B cell (primary cell): ENCODE measurements at regions not wholly inside any gene's neighbourhood (a gene's known extent, or its start where the extent isn't known, plus 50 kb on each side); places are given as distances from the start of the nearest gene placed in this dataset.

ENCODE experiments used
- ATAC-seq: fragments of 200-7000 bp; cut with Tn5 transposase; one replicate; pipeline ENCODE4 v1.10.0; 2021; ENCODE audit warnings: low read depth, mild to moderate bottlenecking, moderate number of reproducible peaks, moderate library complexity
- CTCF ChIA-PET: fragments of 350-600 bp; sonication (Branson Sonifier 250); formaldehyde crosslinking; loops from one replicate; lab custom pipeline; 2021; ENCODE audit warnings: antibody characterized with exemption, inconsistent platforms; lab: Charles Lee
- POLR2A ChIA-PET: fragments of 350-600 bp; sonication (Branson Sonifier 250); formaldehyde crosslinking; loops from one replicate; lab custom pipeline; 2021; ENCODE audit warnings: antibody characterized with exemption; lab: Charles Lee
- DNase-seq: peaks from one replicate; pipeline ENCODE4 v3.0.0; 2013
- H2AFZ ChIP-seq: 2 replicates; pipeline ENCODE4 v1.6.1; 2012; ENCODE audit warnings: mild to moderate bottlenecking, low read depth, low read length; ENCODE audit not compliant: insufficient read depth, poor library complexity, severe bottlenecking
- H3K27ac ChIP-seq, 2 donors: 1 replicate in 1 of 2; 2 replicates in 1 of 2; pipeline ENCODE4 v1.5.1; 2012 to 2013; ENCODE audit warnings: low read length in 2 of 2, mild to moderate bottlenecking in 2 of 2, moderate library complexity in 1 of 2
- H3K27me3 ChIP-seq, 4 experiments: fragments of 200-600 bp in 1 of 4; sonication (generic) in 1 of 4; replicated peaks in 1 of 4; 1 replicate in 2 of 4; 2 replicates in 2 of 4; pipeline versions ENCODE4 v1.6.1 to v1.7.0; 2013 to 2016; ENCODE audit warnings: low read length in 3 of 4, mild to moderate bottlenecking in 2 of 4, mixed read lengths in 1 of 4, moderate library complexity in 1 of 4; ENCODE audit not compliant: insufficient read depth in 4 of 4, control insufficient read depth in 3 of 4; ENCODE audit errors: control extremely low read depth in 1 of 4
- H3K36me3 ChIP-seq, 2 experiments: replicated peaks in 1 of 2; 1 replicate in 1 of 2; 2 replicates in 1 of 2; pipeline versions ENCODE4 v1.6.1 to v1.7.1; 2013; ENCODE audit warnings: low read length in 1 of 2; ENCODE audit not compliant: insufficient read depth in 2 of 2, control insufficient read depth in 1 of 2; ENCODE audit errors: control extremely low read depth in 1 of 2, extremely low read depth in 1 of 2
- H3K4me1 ChIP-seq, 2 donors: fragments of 200-600 bp in 1 of 2; sonication (generic) in 1 of 2; 1 replicate in 1 of 2; 2 replicates in 1 of 2; pipeline versions ENCODE4 v1.5.1 to v1.6.1; 2013 to 2017; ENCODE audit warnings: low read length in 2 of 2; ENCODE audit not compliant: control insufficient read depth in 2 of 2, insufficient read depth in 2 of 2
- H3K4me2 ChIP-seq: replicated peaks from 2 replicates; pipeline ENCODE3; 2012; ENCODE audit warnings: mild to moderate bottlenecking, low read depth, low read length; ENCODE audit not compliant: poor library complexity, severe bottlenecking
- H3K4me3 ChIP-seq, 5 experiments: fragments of 200-600 bp in 1 of 5; sonication (generic) in 1 of 5; 1 replicate in 3 of 5; 2 replicates in 2 of 5; pipeline versions ENCODE4 v1.5.1 to v1.7.0; 2011 to 2016; ENCODE audit warnings: low read length in 4 of 5, mild to moderate bottlenecking in 4 of 5, low read depth in 2 of 5, control low read depth in 1 of 5, moderate library complexity in 1 of 5; ENCODE audit not compliant: insufficient read depth in 1 of 5; ENCODE audit errors: control extremely low read depth in 1 of 5, extremely low read depth in 1 of 5
- H3K79me2 ChIP-seq: fragments of 200-600 bp; sonication (generic); one replicate; pipeline ENCODE4 v1.6.0; 2016; ENCODE audit warnings: low read length; ENCODE audit not compliant: control insufficient read depth, insufficient read depth
- H3K9ac ChIP-seq: fragments of 200-600 bp; sonication (generic); 2 replicates; pipeline ENCODE4 v1.6.1; 2017; ENCODE audit warnings: mild to moderate bottlenecking, low read length, moderate library complexity
- H3K9me3 ChIP-seq, 3 donors: one replicate each; pipeline versions ENCODE4 v1.6.1 to v1.7.1; 2013; ENCODE audit warnings: low read length in 2 of 3; ENCODE audit not compliant: control insufficient read depth in 2 of 3, insufficient read depth in 1 of 3; ENCODE audit errors: control extremely low read depth in 1 of 3
- H4K20me1 ChIP-seq: 2 replicates; pipeline ENCODE4 v1.6.0; 2012; ENCODE audit warnings: mild to moderate bottlenecking, low read length; ENCODE audit not compliant: insufficient read depth, control insufficient read depth, poor library complexity, severe bottlenecking
- H3K27ac Mint-ChIP-seq: one replicate; pipeline ENCODE4 v1.8.0; 2021; ENCODE audit warnings: mixed read lengths
- H3K27me3 Mint-ChIP-seq: one replicate; pipeline ENCODE4 v1.8.0; 2021; ENCODE audit warnings: mixed read lengths
- H3K4me1 Mint-ChIP-seq: one replicate; pipeline ENCODE4 v1.8.0; 2021; ENCODE audit warnings: mixed read lengths
- H3K4me3 Mint-ChIP-seq: one replicate; pipeline ENCODE4 v1.8.0; 2021; ENCODE audit warnings: mixed read lengths
- H3K9me3 Mint-ChIP-seq: one replicate; pipeline ENCODE4 v1.8.0; 2022; ENCODE audit warnings: mixed read lengths; ENCODE audit not compliant: insufficient read depth
- CTCF ChIP-seq: fragments of 200-600 bp; IDR thresholded peaks from one replicate; pipeline ENCODE4 v1.8.0; 2022; ENCODE audit warnings: antibody characterized with exemption, mild to moderate bottlenecking
- EZH2 ChIP-seq: IDR thresholded peaks from 2 replicates; pipeline ENCODE4 v1.6.1; 2012; ENCODE audit warnings: borderline replicate concordance, low read depth, mild to moderate bottlenecking, moderate library complexity, low read length; ENCODE audit not compliant: insufficient read depth, poor library complexity, severe bottlenecking
- WGBS: methylation state at CpG from one replicate; pipeline ENCODE4 v1.1.5; 2013; ENCODE audit warnings: missing lambda C conversion rate; ENCODE audit not compliant: insufficient coverage; 5-methylcytosine and 5-hydroxymethylcytosine counted together
- intact Hi-C: fragments of 100-400 bp; cut with micrococcal nuclease; formaldehyde crosslinking; loops from one replicate; pipeline ENCODE4 v1.10.0; 2022

- Histone ChIP-seq H2AFZ (no peak overlapping the region), H4K20me1 (no peaks in the 10 kb centered on the region), H3K4me1 (no peaks in the 10 kb centered on the region), H3K4me3 (no peak overlapping the region), H3K36me3 (no peaks in the 10 kb centered on the region), H3K9me3 (no peaks in the 10 kb centered on the region), H3K79me2 (no peaks in the 10 kb centered on the region), H3K27me3 (no peaks in the 10 kb centered on the region), H3K4me2 (no peak overlapping the region), H3K9ac (no peak overlapping the region), H3K27ac (no peak overlapping the region)
- CTCF ChIA-PET = interaction anchor here (0.8 kb wide), 1 partner anchor 8 kb away, joined by 3 read pairs; no protein-coding TSS in a partner anchor
- POLR2A ChIA-PET = no interaction called here
- Mint-ChIP-seq H3K4me3 (no peak overlapping the region), H3K9me3 (no peaks in the 10 kb centered on the region), H3K27ac (no peak overlapping the region), H3K4me1 (no peaks in the 10 kb centered on the region), H3K27me3 (no peaks in the 10 kb centered on the region)
- no peak for ATAC-seq
- intact Hi-C loops = no loop called here
- TF ChIP-seq EZH2 (no peak), CTCF (no peak)
- WGBS = no CpG with 5 or more reads among the region's 3 CpGs
- DNase-seq = no peak
Measured at GRCh38 chr5:82649943-82650342, 371.8 kb upstream of the RPS23 start.

GRCh38 chr5:82644766-82645165, 366.6 kb upstream of the RPS23 start:
- DNase-seq (no peak), ATAC-seq (no peak)
- Mint-ChIP-seq H3K9me3 (no peaks in the 10 kb centered on the region), H3K4me1 (no peaks in the 10 kb centered on the region), H3K4me3 (no peak overlapping the region), H3K27ac (no peak overlapping the region), H3K27me3 (no peaks in the 10 kb centered on the region)
- H3K4me1 ChIP-seq = no peaks in the 10 kb centered on the region
- H3K4me3 ChIP-seq = no peak overlapping the region
- ChIA-PET POLR2A (no interaction called here), CTCF (interaction anchor here (1.2 kb wide), 1 partner anchor 19 kb away, joined by 3 read pairs; no protein-coding TSS in a partner anchor)
- H3K27me3 ChIP-seq = no peaks in the 10 kb centered on the region
- WGBS = no CpG with 5 or more reads among the region's 4 CpGs
- no peak overlapping the region for H3K27ac ChIP-seq
- H3K9ac ChIP-seq = no peak overlapping the region
- H3K9me3 ChIP-seq = no peaks in the 10 kb centered on the region
- no peaks in the 10 kb centered on the region for H4K20me1 ChIP-seq
- no peak overlapping the region for H3K4me2 ChIP-seq
- no peak for TF ChIP-seq CTCF
- no peak for TF ChIP-seq EZH2
- intact Hi-C loops = loop anchor here (5.0 kb wide), 1 partner anchor 828 kb away; the partner anchor contains the start of gene VCAN
- H2AFZ ChIP-seq = no peak overlapping the region
- H3K79me2 ChIP-seq = no peaks in the 10 kb centered on the region
- no peaks in the 10 kb centered on the region for H3K36me3 ChIP-seq
